ENCODE measurements at regions not wholly inside any gene's neighbourhood (a gene's known extent, or its start where the extent isn't known, plus 50 kb on each side); places are given as distances from the start of the nearest gene placed in this dataset.

DNA sequence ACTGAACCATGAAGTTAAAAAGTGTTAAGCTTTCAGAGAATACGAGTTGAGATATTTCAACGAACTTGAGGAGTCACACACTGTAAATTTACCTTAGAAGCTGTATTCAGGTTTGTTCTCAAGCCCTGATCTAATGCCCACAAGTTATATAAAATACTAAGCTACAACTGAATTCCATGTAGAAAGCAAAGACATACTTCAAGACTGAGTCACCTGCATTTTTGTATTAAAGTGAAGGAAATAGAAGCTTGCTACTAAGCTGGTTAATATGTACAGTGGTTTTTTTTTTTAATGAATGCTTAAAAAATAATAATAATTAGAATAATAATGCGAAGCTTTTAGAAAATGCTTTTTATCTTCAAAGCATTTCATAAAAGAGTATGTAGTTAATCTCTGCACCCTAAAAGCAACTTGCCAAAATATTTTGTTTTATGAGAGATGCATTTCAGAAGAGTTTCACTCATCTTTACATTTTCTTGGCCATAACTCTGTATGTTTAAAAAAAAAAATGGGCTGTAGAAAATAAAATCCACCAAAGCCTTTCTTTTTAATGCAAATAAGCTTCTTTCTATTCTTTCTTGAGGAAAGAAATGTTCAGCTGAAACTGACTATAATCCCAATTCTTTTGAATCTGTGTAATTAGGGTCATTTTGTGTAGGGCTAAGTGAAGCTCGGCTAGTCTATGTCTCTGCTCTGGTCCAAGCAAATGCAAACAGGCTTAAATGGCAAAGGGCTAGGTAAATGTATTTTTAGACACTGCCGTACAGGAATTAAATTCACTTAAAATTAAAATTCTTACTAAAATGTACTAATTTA is 1047.5 kb upstream of the FLRT2 start:
- TF ChIP-seq POLR2A (IDR thresholded peaks at IDR 0.05) (no peak), POLR2AphosphoS5 (IDR thresholded peaks at IDR 0.05; ENCODE audit: insufficient read depth in 1 of 2, low read depth in 1 of 2) (no peak)
- TF ChIP-seq, protein P1, sequence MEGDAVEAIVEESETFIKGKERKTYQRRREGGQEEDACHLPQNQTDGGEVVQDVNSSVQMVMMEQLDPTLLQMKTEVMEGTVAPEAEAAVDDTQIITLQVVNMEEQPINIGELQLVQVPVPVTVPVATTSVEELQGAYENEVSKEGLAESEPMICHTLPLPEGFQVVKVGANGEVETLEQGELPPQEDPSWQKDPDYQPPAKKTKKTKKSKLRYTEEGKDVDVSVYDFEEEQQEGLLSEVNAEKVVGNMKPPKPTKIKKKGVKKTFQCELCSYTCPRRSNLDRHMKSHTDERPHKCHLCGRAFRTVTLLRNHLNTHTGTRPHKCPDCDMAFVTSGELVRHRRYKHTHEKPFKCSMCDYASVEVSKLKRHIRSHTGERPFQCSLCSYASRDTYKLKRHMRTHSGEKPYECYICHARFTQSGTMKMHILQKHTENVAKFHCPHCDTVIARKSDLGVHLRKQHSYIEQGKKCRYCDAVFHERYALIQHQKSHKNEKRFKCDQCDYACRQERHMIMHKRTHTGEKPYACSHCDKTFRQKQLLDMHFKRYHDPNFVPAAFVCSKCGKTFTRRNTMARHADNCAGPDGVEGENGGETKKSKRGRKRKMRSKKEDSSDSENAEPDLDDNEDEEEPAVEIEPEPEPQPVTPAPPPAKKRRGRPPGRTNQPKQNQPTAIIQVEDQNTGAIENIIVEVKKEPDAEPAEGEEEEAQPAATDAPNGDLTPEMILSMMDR (IDR thresholded peaks at IDR 0.05) = no peak

Measured in vagina (tissue), 2 donors.